NCI-H2196 treated with DMSO at 0.1 percent for 48 hours (cell line): ENCODE measurements at regions not wholly inside any gene's neighbourhood (a gene's known extent, or its start where the extent isn't known, plus 50 kb on each side); places are given as distances from the start of the nearest gene placed in this dataset.
"Not testable (repeated sequence)": the region's sequence is repeated elsewhere in the genome, so short reads cannot be mapped to it uniquely, and the experiment has no call there.

Source experiments
- DNase-seq: peaks from one replicate; lab custom pipeline; 2025; ENCODE audit not compliant: unreplicated experiment; lab: John Stamatoyannopoulos, UW

DNA sequence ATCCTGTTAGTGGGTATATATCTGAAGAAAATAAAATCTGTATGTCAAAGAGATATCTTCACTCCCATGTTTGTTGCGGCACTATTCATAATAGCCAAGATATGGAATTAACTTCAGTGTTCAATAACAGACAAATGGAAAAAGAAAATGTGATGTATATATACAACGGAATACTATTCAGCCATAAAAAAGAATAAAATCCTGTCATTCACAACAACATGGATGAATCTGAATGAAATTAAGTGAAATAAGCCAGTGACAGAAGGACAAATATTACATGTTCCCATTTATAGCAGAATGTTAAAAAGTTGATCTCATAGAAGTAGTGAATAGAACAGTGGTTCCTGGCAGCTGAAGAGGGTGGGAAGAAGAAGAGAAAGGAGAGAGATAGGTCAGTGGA, 239.1 kb upstream of the RUNX1 start:
- DNase-seq = no peak

GRCh38 chr21:35284199-35284598, 235.1 kb upstream of the RUNX1 start:
- DNase-seq = no peak

DNA sequence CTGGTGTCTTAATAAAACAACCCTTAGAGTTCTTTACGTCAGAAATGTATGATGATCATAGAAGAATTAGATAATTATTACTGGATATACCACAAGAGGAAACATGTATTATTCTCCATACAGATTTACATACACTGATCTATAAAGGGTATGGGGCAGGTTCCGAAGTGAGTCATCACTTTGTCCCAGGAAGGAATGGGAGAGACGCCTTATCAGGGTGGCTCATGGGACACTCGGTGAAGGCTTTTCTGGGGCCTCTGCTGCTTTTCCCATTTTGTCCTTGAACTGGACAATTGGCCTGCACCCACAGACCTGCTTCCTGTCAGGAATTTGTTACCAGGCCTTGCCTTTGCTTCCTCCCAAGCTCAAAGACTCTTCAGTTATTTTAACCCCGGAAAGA, 233.8 kb upstream of the RUNX1 start:
- no peak for DNase-seq

- no peak for DNase-seq
Observed at GRCh38 chr21:35281956-35282355, 232.9 kb upstream of the RUNX1 start.

- no peak for DNase-seq
Observed at GRCh38 chr21:35280231-35280630, 231.1 kb upstream of the RUNX1 start.

DNA sequence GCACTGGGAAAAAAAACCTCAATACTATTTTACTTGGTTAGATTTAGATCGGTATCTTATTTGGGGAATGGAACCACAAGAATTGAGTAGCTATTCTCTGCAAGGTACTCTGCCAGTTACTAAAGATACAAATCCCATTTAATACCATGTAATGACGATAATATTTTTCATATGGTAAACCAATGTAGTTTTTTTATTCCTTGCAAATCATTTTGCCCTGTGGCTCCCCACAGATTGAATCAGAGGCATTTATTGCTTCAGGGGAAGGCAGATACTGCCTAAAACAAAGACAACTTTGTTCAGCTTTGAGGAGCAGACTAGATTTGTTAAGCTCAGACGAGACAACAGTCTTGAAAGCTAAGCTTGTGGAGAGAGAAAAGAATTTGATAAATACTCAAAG, 226.7 kb upstream of the RUNX1 start:
- no peak for DNase-seq

DNA sequence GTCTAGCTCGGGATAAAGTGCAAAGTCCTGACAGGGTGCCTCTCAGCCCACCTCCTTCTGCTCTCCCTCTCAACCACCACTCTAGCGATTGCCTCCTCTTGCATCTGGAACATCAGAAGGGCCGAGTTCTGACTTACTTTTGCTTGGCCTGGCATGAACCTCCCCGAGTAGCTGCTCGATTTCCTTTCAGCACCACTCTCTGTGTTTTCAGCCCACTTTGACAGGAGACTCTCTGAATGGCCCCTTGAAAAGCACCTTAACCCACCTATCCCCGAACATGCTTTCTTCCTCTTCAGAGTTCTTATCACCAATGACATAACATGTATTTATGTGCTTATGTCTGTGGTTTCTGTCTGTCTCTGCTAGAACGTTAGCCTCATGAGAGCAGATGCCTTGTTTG, 225.8 kb upstream of the RUNX1 start:
- no peak for DNase-seq

DNA sequence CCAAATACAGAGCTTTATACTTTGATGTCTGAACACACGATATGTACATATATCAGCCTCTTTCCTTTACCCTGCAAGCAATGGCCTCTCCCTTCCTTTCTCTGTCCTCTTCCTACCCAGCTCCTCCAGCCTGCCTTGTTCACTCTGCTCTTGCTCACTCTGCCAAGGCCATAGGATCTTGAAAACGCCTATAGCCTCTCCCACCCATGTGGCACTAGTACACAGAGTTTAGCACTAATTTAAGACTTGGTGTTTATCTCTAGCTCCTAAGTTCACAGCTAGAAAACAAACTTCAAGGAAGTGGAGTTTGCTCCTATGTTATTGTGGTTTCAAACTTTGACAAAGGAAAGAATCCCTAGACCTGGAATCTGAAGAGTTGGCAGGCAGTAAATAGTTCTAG, 225.0 kb upstream of the RUNX1 start:
- no peak for DNase-seq

DNA sequence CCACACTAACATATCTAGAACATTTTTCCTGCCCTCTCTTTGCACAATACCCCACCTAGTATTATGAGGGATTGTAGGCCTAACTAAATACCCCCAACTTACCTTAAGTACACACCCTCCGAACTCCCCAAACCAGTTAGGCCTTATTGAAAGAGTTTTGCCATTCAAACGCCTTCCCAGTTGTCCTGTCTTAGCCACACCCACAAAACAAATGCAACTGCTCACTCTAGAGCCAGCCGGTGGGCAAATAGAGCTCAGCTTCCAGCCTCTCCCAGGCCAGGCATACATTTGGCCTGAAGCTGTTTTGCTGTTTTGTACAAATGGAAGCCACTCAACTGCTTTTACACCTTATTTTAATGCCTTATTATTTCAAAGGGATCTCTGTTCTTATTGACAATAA, 224.2 kb upstream of the RUNX1 start:
- DNase-seq = no peak

- DNase-seq = not testable (repeated sequence)
Observed at GRCh38 chr21:35271344-35272118, 222.4 kb upstream of the RUNX1 start.

- no peak for DNase-seq
Observed at GRCh38 chr21:35268817-35269216, 219.7 kb upstream of the RUNX1 start.

GRCh38 chr21:35268261-35268660, 219.2 kb upstream of the RUNX1 start:
- DNase-seq = no peak

GRCh38 chr21:35266546-35266945, 217.4 kb upstream of the RUNX1 start:
- no peak for DNase-seq

DNA sequence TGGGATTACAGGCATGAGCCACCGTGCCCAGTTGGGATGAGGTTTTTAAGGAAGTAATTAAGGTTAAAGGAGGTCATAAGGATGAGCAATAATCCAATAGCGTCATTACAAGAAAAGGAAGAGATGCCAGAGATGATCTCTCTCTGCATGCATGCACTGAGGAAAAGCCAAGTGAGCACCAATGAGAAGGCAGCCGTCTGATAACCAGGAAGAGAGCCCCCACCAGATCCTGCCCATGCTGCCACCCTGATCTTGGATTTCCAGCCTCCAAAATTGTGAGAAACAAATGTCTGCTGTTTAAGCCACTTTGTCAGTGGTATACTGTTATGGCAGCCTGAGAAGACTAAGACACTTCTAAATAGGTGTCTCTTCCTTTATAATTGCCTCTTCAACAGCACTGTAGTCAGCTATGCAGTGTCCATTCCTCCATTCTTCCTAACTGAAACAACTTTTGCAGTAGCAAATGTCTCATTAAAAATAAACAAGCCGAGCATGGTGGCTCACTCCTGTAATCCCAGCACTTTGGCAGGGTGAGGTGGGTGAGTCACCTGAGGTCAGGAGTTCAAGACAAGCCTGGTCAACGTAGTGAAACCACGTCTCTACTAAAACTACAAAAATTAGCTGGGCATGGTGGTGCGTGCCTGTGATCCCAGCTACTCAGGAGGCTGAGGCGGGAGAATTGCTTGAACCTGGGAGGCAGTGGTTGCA, 216.2 kb upstream of the RUNX1 start:
- no peak for DNase-seq

DNA sequence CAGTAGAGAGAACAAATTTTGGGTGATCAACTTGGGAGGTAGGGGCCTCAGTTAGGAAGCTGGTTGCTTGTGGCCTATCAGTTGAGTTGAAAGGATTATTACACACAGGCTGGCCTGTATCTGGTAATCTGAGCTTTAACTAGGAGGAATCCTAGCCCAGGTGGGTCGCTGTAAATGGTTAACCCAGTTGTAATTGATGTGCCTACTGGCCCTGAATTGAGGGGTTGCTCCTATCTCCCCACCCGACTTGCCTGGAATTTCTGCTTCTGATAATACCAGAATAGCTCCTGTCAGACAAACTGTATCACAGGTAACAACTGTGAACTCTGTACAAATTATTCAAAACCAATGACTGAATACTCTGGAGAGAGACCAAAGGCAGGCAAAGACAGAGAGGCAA, 210.4 kb upstream of the RUNX1 start:
- no peak for DNase-seq

DNA sequence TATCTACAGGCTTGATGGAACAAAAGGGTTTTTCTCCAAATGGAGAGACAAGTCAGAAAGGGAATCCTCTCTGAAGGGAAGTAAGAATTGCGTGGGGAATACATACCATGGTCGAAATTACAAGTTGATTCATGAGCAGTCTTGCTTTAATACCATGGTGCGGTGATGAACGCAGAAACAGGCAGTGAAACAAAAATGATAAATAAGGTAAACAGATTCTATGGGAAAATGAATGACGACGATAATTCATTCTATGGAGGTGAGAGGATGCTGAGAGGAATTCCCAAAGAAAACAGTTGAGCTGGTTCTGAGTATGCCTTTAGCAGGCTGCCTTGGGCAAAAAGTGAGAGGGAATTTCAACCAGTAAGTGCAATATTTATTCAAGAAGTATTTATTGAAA, 209.4 kb upstream of the RUNX1 start:
- DNase-seq = no peak

DNA sequence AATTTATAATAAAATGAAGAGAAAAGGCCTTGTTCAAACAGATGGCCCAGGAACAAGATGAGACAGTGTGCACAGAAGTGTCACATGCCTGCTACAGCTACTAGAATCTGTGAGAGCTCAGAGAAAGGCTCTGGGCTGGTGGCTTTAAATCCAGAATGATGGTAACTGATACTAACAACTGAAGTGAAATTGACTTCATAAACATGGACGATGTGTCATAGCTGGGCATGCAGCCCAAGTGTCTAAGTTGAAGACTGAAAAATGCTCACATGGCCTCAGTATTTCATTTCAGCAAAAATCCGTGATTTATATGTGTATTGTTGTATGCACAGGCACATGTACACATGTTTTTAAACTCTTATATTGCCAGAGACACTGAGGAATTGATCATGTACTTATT, 208.3 kb upstream of the RUNX1 start:
- DNase-seq = peak; percentile 73

DNA sequence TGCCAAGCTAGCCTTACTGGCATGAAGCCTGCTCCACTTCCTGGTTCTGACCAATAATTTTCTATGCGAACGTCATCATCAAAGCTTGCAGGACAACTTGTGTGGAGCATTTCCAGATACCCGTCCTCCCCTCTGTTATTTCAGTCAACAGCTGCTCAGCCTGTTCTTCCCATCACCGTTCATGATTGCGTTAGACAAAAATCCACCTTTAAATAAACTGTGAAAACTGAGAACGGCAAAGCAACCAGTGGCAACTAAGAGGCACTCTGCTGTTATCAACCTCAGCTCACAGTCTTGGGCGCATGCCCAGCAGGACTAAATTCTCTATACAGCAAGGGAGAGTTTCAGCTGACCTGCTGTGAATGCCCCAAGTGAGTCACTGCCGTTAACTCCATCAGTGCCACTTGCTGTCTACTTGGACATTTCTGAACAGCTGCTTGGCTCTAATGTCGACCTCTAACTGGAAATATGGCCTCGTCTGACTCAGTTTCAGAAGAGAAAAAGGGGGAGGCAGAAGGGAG, 207.4 kb upstream of the RUNX1 start:
- peak; percentile 96 for DNase-seq

DNA sequence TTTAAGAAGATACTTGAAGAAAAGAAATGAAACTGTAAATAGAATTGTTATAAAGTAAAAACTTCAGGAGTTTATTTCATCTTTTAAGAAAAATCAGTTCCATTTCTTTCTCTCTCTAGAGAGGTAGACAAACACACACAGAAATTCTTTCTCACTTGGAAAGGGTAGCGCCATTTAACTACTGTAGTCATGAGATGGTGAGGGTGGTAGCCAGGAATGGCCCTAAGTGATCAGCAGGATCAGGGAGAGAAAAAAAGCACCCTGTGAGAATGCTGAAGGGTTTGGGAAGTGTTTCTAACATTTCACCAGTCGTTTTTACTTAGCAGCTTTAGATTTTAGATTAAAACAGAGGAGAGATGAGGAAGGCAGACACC, 205.7 kb upstream of the RUNX1 start:
- no peak for DNase-seq

- no peak for DNase-seq
Observed at GRCh38 chr21:35254006-35254764, 205.1 kb upstream of the RUNX1 start.

GRCh38 chr21:35252831-35253230, 203.7 kb upstream of the RUNX1 start:
- no peak for DNase-seq

GRCh38 chr21:35249636-35250035, 200.5 kb upstream of the RUNX1 start:
- DNase-seq = no peak
